H9 (cell line): ENCODE measurements at regions not wholly inside any gene's neighbourhood (a gene's known extent, or its start where the extent isn't known, plus 50 kb on each side); places are given as distances from the start of the nearest gene placed in this dataset.

ENCODE experiments used
- DNase-seq: peaks from one replicate; pipeline ENCODE4 v3.0.0-alpha.2; 2017
- H2AFZ ChIP-seq: one replicate; pipeline ENCODE4 v1.6.1; 2013; ENCODE audit warnings: mild to moderate bottlenecking, low read length, control low read depth, moderate library complexity
- H2AK5ac ChIP-seq: 2 replicates; pipeline ENCODE4 v1.6.1; 2013; ENCODE audit warnings: low read length, control low read depth, mixed read lengths; ENCODE audit not compliant: insufficient read length
- H2BK120ac ChIP-seq: one replicate; pipeline ENCODE4 v1.6.1; 2013; ENCODE audit warnings: low read depth, mild to moderate bottlenecking, low read length, control low read depth, inconsistent platforms; ENCODE audit not compliant: poor library complexity, severe bottlenecking
- H2BK12ac ChIP-seq: 2 replicates; pipeline ENCODE4 v1.6.1; 2013; ENCODE audit warnings: low read length, control low read depth, mixed read lengths, low read depth; ENCODE audit not compliant: insufficient read length
- H2BK15ac ChIP-seq: 2 replicates; pipeline ENCODE4 v1.6.1; 2013; ENCODE audit warnings: low read depth, low read length, control low read depth
- H2BK20ac ChIP-seq: one replicate; pipeline ENCODE4 v1.6.1; 2013; ENCODE audit warnings: low read depth, mild to moderate bottlenecking, low read length, control low read depth, inconsistent platforms; ENCODE audit not compliant: poor library complexity, severe bottlenecking
- H2BK5ac ChIP-seq: 2 replicates; pipeline ENCODE4 v1.6.1; 2013; ENCODE audit warnings: low read length, control low read depth, mixed read lengths; ENCODE audit not compliant: insufficient read length
- H3K14ac ChIP-seq: 2 replicates; pipeline ENCODE4 v1.6.1; 2013; ENCODE audit warnings: low read length, control low read depth; ENCODE audit not compliant: insufficient read depth
- H3K18ac ChIP-seq: 2 replicates; pipeline ENCODE4 v1.6.1; 2013; ENCODE audit warnings: low read depth, mild to moderate bottlenecking, mixed read lengths, low read length, control low read depth; ENCODE audit not compliant: insufficient read length
- H3K23ac ChIP-seq: 2 replicates; pipeline ENCODE4 v1.6.1; 2013; ENCODE audit warnings: low read length, control low read depth, mixed read lengths, low read depth; ENCODE audit not compliant: insufficient read length
- H3K23me2 ChIP-seq: 2 replicates; pipeline ENCODE4 v1.6.1; 2013; ENCODE audit warnings: low read depth, mild to moderate bottlenecking, mixed read lengths, low read length, control low read depth; ENCODE audit not compliant: insufficient read length, poor library complexity, severe bottlenecking
- H3K27ac ChIP-seq: 2 replicates; pipeline ENCODE4 v1.5.1; 2013; ENCODE audit warnings: low read length, control low read depth, mixed read lengths, low read depth; ENCODE audit not compliant: insufficient read length
- H3K27me3 ChIP-seq: 2 replicates; pipeline ENCODE4 v1.6.1; 2013; ENCODE audit warnings: low read length, control low read depth, inconsistent platforms; ENCODE audit not compliant: insufficient read depth
- H3K4ac ChIP-seq: 2 replicates; pipeline ENCODE4 v1.6.1; 2013; ENCODE audit warnings: low read depth, mild to moderate bottlenecking, control low read depth, inconsistent platforms, low read length, moderate library complexity
- H3K4me1 ChIP-seq: 2 replicates; pipeline ENCODE4 v1.6.1; 2013; ENCODE audit warnings: low read length, control low read depth, inconsistent platforms; ENCODE audit not compliant: insufficient read depth
- H3K4me2 ChIP-seq: 2 replicates; pipeline ENCODE4 v1.6.1; 2013; ENCODE audit warnings: low read length, control low read depth, mixed read lengths; ENCODE audit not compliant: insufficient read length, insufficient read depth
- H3K56ac ChIP-seq: 2 replicates; pipeline ENCODE4 v1.6.1; 2013; ENCODE audit warnings: low read depth, mild to moderate bottlenecking, mixed read lengths, low read length, control low read depth; ENCODE audit not compliant: insufficient read length
- H3K79me1 ChIP-seq: 2 replicates; pipeline ENCODE4 v1.6.1; 2013; ENCODE audit warnings: low read depth, mild to moderate bottlenecking, moderate library complexity, low read length, control low read depth, inconsistent platforms; ENCODE audit not compliant: insufficient read depth, poor library complexity, severe bottlenecking
- H3K79me2 ChIP-seq: 2 replicates; pipeline ENCODE4 v1.6.1; 2013; ENCODE audit warnings: low read length, control low read depth, inconsistent platforms; ENCODE audit not compliant: insufficient read depth
- H3K9ac ChIP-seq: 2 replicates; pipeline ENCODE4 v1.6.1; 2013; ENCODE audit warnings: low read length, control low read depth, mixed read lengths; ENCODE audit not compliant: insufficient read length; ENCODE audit errors: extremely low read depth
- H3K9me3 ChIP-seq: one replicate; pipeline ENCODE4 v1.6.1; 2013; ENCODE audit warnings: low read depth, low read length, inconsistent platforms; ENCODE audit not compliant: control insufficient read depth
- H3T11ph ChIP-seq: one replicate; pipeline ENCODE4 v1.6.1; 2013; ENCODE audit warnings: mild to moderate bottlenecking, low read length, control low read depth, inconsistent platforms
- H4K20me1 ChIP-seq: one replicate; pipeline ENCODE4 v1.6.1; 2013; ENCODE audit not compliant: control insufficient read depth, insufficient read length, insufficient read depth
- H4K5ac ChIP-seq: 2 replicates; pipeline ENCODE4 v1.6.1; 2013; ENCODE audit warnings: low read depth, mild to moderate bottlenecking, mixed read lengths, low read length, control low read depth; ENCODE audit not compliant: insufficient read length
- H4K8ac ChIP-seq: replicated peaks from 2 replicates; pipeline ENCODE4 v1.6.1; 2013; ENCODE audit warnings: low read length, control low read depth, mixed read lengths, low read depth; ENCODE audit not compliant: insufficient read length
- H4K91ac ChIP-seq: 2 replicates; pipeline ENCODE4 v1.6.1; 2013; ENCODE audit warnings: low read depth, mild to moderate bottlenecking, moderate library complexity, mixed read lengths, low read length, control low read depth; ENCODE audit not compliant: insufficient read length
- H3K27ac Mint-ChIP-seq, 3 experiments: 2 replicates in 2 of 3; 3 replicates in 1 of 3; pipeline ENCODE4 v1.8.0; 2020 to 2021; ENCODE audit warnings: mixed read lengths in 3 of 3, mild to moderate bottlenecking in 1 of 3, moderate library complexity in 1 of 3
- H3K27me3 Mint-ChIP-seq: 2 replicates; pipeline ENCODE4 v1.8.0; 2021; ENCODE audit warnings: low read depth, mild to moderate bottlenecking, moderate library complexity, mixed read lengths
- H3K36me3 Mint-ChIP-seq, 3 experiments: 2 replicates in 2 of 3; 3 replicates in 1 of 3; pipeline ENCODE4 v1.8.0; 2020 to 2021; ENCODE audit warnings: low read depth in 3 of 3, mixed read lengths in 3 of 3; ENCODE audit not compliant: insufficient read depth in 1 of 3
- H3K4me1 Mint-ChIP-seq, 2 experiments: 2 replicates each; pipeline ENCODE4 v1.8.0; 2020; ENCODE audit warnings: mixed read lengths in 2 of 2
- H3K4me3 Mint-ChIP-seq, 2 experiments: 2 replicates in 1 of 2; 3 replicates in 1 of 2; pipeline ENCODE4 v1.8.0; 2020 to 2021; ENCODE audit warnings: mild to moderate bottlenecking in 2 of 2, mixed read lengths in 2 of 2, moderate library complexity in 1 of 2
- H3K9me3 Mint-ChIP-seq, 2 experiments: 2 replicates in 1 of 2; 3 replicates in 1 of 2; pipeline ENCODE4 v1.8.0; 2020; ENCODE audit warnings: mild to moderate bottlenecking in 2 of 2, mixed read lengths in 2 of 2, moderate library complexity in 1 of 2
- CTCF ChIP-seq: fragments of 200-600 bp; sonication (generic); conservative IDR thresholded peaks from 3 replicates; pipeline ENCODE4 v1.8.0; 2021; ENCODE audit warnings: antibody characterized with exemption, mild to moderate bottlenecking
- WGBS: extraction: QIAGEN DNeasy Blood & Tissue Kit; methylation state at CpG from one replicate; pipeline ENCODE4 v1.1.7; 2013; ENCODE audit warnings: missing lambda C conversion rate, low lambda C conversion rate, mixed read lengths; ENCODE audit not compliant: insufficient read length; ENCODE audit errors: extremely low coverage; 5-methylcytosine and 5-hydroxymethylcytosine counted together

- Histone ChIP-seq H4K8ac (no peak overlapping the region), H3K27ac (no peak overlapping the region), H4K5ac (no peak overlapping the region), H3K14ac (no peak overlapping the region), H3K23me2 (no peaks in the 10 kb centered on the region), H3K4ac (no peak overlapping the region), H3K79me1 (no peaks in the 10 kb centered on the region), H2BK15ac (no peak overlapping the region), H2BK12ac (no peak overlapping the region), H2BK5ac (no peak overlapping the region), H3K56ac (no peak overlapping the region), H3K4me1 (peaks cover 2% of the 10 kb centered on the region; the same call in 1 of the 2 replicates), H3K9me3 (peaks cover 7% of the 10 kb centered on the region), H3K23ac (no peak overlapping the region), H3K18ac (no peak overlapping the region), H4K20me1 (no peaks in the 10 kb centered on the region), H2AK5ac (no peak overlapping the region), H4K91ac (no peak overlapping the region), H3K4me2 (no peak overlapping the region), H2BK20ac (no peak overlapping the region), H3K79me2 (no peaks in the 10 kb centered on the region), H2AFZ (no peak overlapping the region), H3K27me3 (no peaks in the 10 kb centered on the region), H3K9ac (no peak overlapping the region), H3T11ph (no peak overlapping the region), H2BK120ac (no peak overlapping the region)
- Mint-ChIP-seq H3K9me3 (peaks cover 19 to 28% of the 10 kb centered on the region in 2 experiments), H3K27ac (peak overlapping the region; percentile 81 to 98 (median 96)), H3K4me3 (no peak overlapping the region), H3K27me3 (no peaks in the 10 kb centered on the region), H3K36me3 (peaks cover 23 to 38% (median 23%) of the 10 kb centered on the region in 3 experiments), H3K4me1 (peaks cover 34 to 37% of the 10 kb centered on the region in 2 experiments)
- no CpG with 5 or more reads among the region's 1 CpG for WGBS
- DNase-seq: no peak
- TF ChIP-seq CTCF: no peak
Measured at GRCh38 chr13:83937579-83937978, 55.3 kb upstream of the SLITRK1 start.
